ENCODE measurements at regions not wholly inside any gene's neighbourhood (a gene's known extent, or its start where the extent isn't known, plus 50 kb on each side); places are given as distances from the start of the nearest gene placed in this dataset.
"Not testable (repeated sequence)": the region's sequence is repeated elsewhere in the genome, so short reads cannot be mapped to it uniquely, and the experiment has no call there.

- peak; percentile 71 for DNase-seq (ENCODE audit: low read depth)
Measured at GRCh38 chr5:18465833-18466681, 831.8 kb downstream of the TAF11L14 start.

- DNase-seq (ENCODE audit: low read depth): no peak
Measured at GRCh38 chr5:18466731-18467130, 832.5 kb downstream of the TAF11L14 start.

GRCh38 chr5:18471791-18472190 lies 837.5 kb downstream of the TAF11L14 start:
- DNase-seq (ENCODE audit: low read depth): not testable (repeated sequence)

DNA sequence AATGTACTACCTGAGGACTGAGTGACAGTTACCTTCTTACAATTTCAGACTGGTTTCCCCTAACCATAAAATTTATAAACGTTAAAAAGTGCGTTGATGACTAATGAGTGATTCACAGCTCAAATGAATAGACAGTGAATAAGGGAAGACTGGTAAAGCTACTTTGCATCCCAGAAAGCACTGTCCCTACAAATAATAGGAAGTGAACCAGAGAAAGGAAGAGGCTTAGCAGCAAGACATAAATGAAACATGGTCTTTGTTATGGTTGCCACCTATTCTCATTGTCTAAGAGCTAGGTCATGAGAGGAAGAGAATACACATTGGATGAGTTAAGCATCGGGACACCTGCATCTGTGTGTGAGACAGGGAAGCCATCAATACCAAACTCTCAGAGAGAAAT lies 849.2 kb downstream of the TAF11L14 start:
- peak; percentile 61 for DNase-seq (ENCODE audit: low read depth)

DNA sequence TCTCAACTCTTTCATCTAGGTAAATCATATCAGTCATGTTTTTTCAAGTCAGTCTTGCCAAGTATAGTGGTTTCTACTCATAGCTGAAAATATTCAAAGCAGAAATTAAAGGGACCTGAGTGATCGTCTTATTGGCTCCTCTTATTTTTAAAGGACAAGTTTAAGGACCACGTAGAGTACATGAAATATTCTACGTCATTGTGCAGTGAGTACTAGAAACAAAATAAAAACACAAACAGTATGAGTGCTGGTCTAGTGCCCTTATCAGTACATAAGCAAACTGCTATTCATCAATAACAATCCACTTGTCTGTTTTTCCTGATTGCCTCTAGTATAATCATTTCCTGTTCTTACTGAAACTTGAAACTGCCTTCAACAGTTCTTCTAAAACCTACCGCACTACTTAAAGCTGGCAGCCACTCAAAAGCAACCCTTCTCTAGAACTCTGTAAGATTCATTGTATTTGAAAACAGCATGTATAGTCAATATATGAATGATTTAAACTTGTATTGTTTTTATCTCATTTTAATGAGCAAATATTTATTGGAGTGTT lies 853.7 kb downstream of the TAF11L14 start:
- peak; percentile 18 for DNase-seq (ENCODE audit: low read depth)

GRCh38 chr5:18489703-18490102 lies 855.4 kb downstream of the TAF11L14 start:
- DNase-seq (ENCODE audit: low read depth): no peak

DNA sequence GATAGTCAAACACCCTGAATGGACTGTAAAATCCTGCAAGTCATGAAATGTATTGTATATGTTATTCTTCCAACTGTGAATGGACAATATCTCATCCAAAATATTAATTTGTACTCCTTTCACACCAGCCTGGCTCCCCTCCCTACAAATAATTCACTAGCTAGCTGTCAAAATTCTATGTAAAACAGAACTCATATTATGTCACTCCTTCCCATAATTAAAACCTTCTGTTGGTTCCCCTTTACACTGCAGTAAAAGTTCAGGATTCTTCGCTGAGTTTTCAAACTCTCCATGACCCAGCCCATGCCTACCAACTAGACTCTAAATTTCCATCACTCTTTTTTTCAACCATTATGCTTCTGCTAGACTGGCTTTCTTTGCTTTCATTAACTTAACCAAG lies 857.1 kb downstream of the TAF11L14 start:
- no peak for DNase-seq (ENCODE audit: low read depth)

DNA sequence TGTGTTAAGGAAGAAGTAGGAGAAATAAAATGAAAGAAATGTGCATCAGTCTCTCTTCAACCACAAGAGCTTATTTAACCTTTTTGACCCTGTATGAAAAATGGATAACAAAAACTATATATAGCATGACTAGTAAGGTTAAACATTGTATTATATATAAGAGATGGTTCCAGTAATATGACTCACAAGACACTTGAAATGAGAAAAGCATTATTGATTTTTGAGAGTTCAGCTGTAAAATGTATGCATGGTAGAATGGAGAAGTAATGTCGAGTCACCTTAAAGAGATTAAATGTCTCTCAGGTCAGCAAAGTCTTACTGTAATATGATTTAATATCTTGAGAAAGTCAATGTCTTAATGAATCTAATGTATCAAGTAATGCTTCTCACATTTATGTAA lies 860.9 kb downstream of the TAF11L14 start:
- DNase-seq (ENCODE audit: low read depth): no peak

DNA sequence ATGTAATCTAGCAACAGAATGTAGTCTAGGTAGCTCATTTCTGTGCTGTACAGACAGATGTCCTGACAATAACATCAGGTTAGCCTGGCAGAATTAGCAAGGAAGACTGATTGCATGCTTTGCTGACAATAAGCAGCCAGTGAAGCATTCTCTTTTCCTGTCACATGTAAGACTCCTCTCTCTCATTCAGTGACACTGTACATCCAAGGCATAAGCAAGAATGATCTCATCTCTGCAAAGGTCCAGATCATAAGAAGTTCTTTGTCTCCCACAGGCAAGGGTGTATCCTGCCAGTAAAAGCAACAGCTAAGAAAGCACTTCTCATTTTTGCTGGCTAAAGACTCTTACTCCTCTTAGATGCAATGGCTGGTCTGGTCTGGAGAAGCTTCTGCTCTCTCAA lies 861.8 kb downstream of the TAF11L14 start:
- DNase-seq (ENCODE audit: low read depth): no peak

GRCh38 chr5:18497089-18497488 lies 862.8 kb downstream of the TAF11L14 start:
- DNase-seq (ENCODE audit: low read depth): peak; percentile 5

DNA sequence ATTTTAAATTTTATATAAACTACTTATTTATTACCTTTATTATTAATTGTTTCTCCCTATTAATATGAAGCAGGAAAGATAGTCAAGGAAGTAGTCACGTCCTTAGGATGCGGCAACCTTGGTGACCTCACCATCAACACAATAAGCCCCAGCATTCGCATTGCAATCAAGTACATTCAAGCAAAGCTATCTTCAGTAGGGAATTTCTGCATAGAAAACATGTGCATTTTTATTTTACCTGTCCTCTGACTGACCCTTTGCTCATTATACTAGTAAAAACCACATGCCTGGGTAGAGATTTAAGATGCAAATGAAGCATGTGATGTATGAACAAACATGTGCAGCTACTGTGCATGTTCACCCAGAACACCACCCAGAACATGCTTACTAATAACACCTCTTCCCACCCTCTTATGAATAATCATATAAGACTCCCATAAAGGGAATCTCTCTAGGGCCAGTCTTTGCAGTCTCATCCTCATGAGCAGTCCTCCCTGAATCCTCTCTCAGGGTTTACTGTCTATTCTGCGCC lies 869.6 kb downstream of the TAF11L14 start:
- DNase-seq (ENCODE audit: low read depth): no peak

DNA sequence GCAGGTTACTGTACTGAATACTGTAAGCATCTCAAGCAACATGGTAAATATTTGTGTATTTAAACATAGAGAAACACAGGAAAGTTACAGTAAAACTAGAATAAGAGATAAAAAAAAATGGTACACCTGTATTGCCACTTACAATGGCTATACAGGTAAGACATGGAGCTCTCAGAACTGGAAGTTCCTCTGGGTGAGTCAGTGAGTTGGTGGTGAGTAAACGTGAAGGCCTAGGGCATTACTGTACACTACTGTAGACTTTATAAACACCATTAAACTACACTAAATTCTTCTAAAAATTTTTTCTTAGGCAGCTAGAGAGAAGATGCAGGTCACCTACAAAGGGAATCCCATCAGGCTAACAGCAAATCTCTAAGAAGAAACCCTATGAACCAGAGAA lies 872.9 kb downstream of the TAF11L14 start:
- peak; percentile 11 for DNase-seq (ENCODE audit: low read depth)

DNA sequence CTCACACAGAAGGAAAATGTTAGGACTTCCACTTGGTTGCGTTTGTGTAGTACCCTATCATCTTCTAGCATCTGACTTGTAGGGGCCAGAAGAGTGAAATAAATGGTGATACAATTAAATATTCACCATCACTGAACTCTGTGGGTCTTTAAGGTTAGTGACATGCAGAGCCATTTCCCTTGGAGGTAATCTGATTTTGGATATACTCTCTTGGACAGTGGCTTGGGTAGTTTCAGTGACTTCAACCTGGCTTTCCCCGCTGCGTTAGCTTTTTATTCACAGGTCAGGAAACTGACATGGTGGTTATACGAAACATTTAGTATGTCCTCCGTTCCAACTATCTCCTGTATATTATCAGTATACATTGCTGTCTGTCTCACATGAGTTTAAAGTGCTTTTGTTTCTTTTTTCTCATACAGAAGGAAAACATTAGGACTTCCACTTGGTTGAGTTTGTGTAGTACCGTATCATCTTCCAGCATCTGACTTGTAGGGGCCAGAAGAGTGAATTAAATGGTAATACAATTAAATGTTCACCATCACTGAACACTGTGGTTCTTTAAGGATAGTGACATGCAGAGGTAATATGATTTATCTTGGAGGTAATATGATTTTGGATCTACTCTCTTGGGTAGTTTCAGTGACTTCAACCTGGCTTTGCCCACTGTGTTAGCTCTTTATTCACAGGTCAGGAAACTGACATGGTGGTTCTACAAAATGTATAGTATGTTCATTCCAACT lies 883.6 kb downstream of the TAF11L14 start:
- no peak for DNase-seq (ENCODE audit: low read depth)

DNA sequence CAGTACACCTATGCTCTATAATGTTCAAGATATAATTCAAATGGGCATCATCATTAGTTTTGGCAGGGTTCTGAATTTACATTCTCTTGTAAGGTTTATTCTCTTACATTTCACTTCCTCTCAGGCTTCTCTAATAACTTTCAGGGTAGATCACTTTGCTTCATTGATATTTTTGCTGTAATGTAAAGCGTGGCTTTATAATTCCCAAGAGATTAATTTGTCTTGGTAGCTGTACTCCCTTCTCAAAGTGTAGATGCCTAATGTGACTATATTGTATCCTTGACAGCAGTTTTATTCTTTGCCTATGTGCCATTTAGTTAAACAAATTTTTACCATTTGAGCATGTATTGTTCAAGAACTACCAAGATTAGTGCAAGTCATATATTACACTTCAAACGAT lies 889.1 kb downstream of the TAF11L14 start:
- no peak for DNase-seq (ENCODE audit: low read depth)

- no peak for DNase-seq (ENCODE audit: low read depth)
Measured at GRCh38 chr5:18526792-18527405, 892.6 kb downstream of the TAF11L14 start.

DNA sequence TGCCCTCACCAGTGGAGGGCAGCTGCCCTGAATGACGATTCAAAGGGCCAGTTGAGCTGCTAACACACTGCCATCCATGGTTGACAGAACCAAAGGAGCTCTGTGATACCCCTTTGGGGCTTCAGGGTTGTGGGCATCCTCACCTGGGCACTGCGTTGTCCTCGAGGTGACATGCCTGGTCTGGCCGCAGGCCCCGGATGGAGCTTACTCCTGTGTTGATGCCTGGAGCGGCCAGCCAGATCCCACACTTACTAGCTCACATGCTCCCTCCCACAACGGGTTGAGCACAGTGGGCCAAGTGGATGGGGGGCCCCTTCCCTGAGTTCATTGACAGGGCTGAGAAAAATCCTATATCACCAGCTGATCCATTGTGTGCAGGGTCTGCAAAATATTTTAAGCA lies 898.9 kb downstream of the TAF11L14 start:
- no peak for DNase-seq (ENCODE audit: low read depth)

DNA sequence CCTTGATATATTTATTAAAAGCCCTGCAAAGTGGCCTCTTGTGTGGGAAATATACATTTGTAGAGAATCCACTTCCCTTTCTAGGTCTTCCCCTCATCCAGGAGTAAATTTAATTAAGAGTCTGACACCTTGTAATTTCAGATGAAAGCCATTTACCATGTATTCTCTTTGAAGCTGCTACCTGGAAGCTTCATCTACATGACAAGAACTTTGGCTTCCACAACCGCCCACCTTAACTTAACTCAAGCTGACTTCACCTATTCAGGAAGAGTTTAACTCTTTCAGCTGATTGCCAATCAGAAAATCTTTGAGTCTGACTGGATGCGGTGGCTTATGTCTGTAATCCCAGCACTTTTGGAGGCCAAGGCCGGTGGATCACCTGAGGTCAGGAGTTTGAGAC lies 899.9 kb downstream of the TAF11L14 start:
- no peak for DNase-seq (ENCODE audit: low read depth)

- DNase-seq (ENCODE audit: low read depth): not testable (repeated sequence)
Measured at GRCh38 chr5:18535753-18536152, 901.5 kb downstream of the TAF11L14 start.

DNA sequence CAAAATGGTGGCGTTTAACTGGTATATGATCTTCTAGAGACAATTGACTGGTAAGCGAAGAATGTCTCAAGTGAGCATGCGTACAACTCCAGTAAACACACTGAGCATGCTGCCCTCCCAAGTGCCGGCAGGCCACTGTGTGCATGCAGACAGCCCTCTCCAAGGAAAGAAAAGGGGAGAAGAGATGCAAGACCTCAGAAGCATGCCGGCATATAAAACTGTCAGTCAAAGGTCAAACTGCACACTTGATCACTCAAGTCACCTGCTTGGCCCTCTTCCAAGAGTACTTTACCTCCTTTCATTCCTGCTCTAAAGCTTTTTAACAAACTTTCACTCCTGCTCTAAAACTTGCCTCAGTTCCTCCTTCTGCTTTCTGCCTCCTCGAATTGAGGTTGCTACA lies 910.2 kb downstream of the TAF11L14 start:
- DNase-seq (ENCODE audit: low read depth): no peak

DNA sequence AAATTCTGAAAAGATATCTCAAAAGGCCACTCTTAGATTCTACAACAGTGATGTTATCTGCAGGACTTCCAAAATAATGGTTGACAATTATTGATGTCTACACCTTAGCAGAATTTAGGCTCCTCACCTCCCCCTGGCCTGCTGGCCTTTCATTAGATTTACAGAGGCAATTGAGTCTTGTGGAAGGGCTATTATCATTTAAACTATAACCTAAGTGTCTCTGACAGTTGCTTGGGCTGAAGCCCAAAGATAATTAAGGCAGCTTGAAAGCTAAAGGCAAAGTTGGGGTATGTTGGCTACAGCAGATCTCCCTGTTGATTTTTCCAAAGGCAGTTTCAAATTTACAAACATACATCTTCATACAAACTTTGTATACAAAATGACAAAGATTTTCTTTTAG lies 912.3 kb downstream of the TAF11L14 start:
- no peak for DNase-seq (ENCODE audit: low read depth)

GRCh38 chr5:18551716-18552115 lies 917.5 kb downstream of the TAF11L14 start:
- no peak for DNase-seq (ENCODE audit: low read depth)

DNA sequence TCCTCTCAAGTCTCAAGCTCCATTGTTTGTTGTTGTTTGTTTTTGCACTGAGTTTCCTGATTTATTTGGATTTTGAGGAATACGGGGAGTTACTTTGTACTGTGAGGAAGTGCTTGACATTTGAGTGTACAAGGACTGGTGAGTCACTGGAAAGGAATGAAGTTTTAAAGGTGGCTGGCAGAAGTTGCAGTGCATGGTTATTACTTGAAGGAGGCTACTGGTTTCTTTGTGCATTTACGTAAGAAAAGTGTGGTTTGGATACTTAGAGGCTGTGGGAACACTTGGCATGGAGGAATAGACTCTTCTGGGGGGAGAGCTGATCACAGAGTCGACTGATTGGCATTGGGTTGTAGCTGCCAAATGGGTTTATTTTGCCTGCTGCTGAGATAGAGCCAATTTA lies 919.0 kb downstream of the TAF11L14 start:
- peak; percentile 83 for DNase-seq (ENCODE audit: low read depth)

All from ELR (cell line).